ENCODE measurements at regions not wholly inside any gene's neighbourhood (a gene's known extent, or its start where the extent isn't known, plus 50 kb on each side); places are given as distances from the start of the nearest gene placed in this dataset.

DNA sequence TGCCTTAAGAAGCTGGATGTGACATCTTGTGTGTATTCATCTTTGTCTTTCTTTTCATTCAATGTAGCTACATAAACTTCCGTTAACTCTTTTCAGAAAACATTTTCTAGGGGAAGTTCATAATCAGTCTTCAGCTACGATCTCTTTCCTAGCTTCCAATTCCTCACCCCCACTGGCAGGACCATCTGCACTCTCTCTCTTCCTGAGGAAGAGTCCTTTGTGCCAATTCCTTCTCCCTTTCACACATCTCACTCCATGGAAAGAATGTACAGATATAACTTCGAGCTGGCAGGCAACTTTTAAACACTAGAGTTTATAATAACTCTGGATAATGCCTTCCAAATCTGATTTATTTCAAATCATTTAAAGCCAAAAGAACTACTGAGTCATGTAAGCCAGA is 495.7 kb downstream of the GALC start:
- H3K4me3 Mint-ChIP-seq = no peak overlapping the region
- POLR2A ChIA-PET = no interaction called here
- CTCF ChIA-PET = no interaction called here

DNA sequence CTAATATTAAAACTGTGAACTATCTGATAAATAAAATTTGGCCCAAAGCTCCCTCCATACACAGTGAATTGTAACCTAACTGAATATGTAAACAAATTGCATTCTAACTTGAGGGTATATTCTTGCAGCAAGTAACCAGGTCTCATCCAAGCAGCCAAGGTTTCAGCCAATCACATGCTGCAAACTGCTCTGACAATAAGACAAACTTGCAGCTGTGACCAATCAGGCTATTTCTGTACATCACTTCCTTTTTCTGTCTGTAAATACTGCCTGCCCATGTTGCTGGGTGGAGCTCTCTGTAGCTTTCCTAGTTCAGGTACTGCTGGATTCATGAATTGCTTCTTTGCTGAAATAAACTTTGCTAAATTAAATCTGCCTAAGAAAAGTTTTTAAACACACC is 499.0 kb downstream of the GALC start:
- Mint-ChIP-seq H3K4me1 (no peaks in the 10 kb centered on the region), H3K27ac (no peak overlapping the region), H3K27me3 (peaks cover 1% of the 10 kb centered on the region), H3K9me3 (ENCODE audit: low read depth) (peaks cover 3% of the 10 kb centered on the region), H3K4me3 (no peak overlapping the region), H3K36me3 (ENCODE audit: low read depth) (no peaks in the 10 kb centered on the region)
- DNase-seq = no peak
- ChIA-PET POLR2A (no interaction called here), CTCF (no interaction called here)
- intact Hi-C loops (cut with DNase I, micrococcal nuclease) = no loop called here
- ATAC-seq = no peak

More for the DNA sequence above, 495.7 kb downstream of the GALC start:
- intact Hi-C loops (cut with DNase I, micrococcal nuclease) = no loop called here
- peaks cover 1% of the 10 kb centered on the region for H3K27me3 Mint-ChIP-seq
- no peak overlapping the region for H3K27ac Mint-ChIP-seq
- DNase-seq (no peak), ATAC-seq (no peak)
- H3K9me3 Mint-ChIP-seq (ENCODE audit: low read depth) = peaks cover 2% of the 10 kb centered on the region
- no peaks in the 10 kb centered on the region for H3K4me1 Mint-ChIP-seq
- H3K36me3 Mint-ChIP-seq (ENCODE audit: low read depth) = no peaks in the 10 kb centered on the region

DNA sequence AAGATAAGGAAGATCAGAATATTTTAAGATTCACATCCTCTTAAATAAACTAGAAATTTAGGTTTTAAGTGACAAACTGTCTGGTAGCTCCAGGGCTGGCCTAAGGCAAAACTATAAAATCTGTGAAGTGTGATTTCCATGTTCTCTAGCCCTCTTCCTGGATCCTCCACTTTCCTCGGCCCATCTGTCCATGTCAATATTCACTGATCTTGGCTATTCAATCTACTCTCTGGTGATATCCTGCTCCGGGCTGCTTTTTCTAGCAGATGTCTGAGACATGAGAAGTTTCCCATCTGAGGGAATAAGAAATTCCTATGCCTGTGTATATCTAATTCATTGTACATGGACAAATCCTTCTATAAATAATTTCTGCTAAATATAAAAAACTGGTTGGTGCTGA is 500.4 kb downstream of the GALC start:
- intact Hi-C loops (cut with DNase I, micrococcal nuclease) = no loop called here
- no peak overlapping the region for H3K4me3 Mint-ChIP-seq
- H3K9me3 Mint-ChIP-seq (ENCODE audit: low read depth) = peaks cover 3% of the 10 kb centered on the region
- H3K27me3 Mint-ChIP-seq = peaks cover 1% of the 10 kb centered on the region
- no peak for ATAC-seq
- no peaks in the 10 kb centered on the region for H3K36me3 Mint-ChIP-seq (ENCODE audit: low read depth)
- ChIA-PET CTCF (no interaction called here), POLR2A (no interaction called here)
- no peak overlapping the region for H3K27ac Mint-ChIP-seq
- no peak for DNase-seq
- H3K4me1 Mint-ChIP-seq = no peaks in the 10 kb centered on the region

DNA sequence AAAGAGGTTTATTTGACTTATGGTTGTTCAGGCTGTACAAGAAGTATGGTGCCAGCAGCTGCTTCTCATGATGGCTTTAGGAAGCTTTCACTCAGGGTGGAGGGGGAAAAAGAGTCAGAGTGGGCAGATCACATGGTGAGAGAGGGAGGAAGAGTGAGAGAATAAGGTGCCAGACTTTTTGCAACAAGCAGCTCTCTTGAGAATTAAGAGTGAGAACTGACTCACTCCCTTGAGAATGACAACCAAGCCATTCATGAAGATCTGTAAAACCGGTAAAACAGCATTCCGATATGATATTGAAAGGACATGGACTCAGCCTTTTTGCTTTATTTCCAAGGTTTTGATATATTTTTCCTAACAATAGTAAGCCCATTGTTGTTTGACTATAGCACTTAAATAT is 501.2 kb downstream of the GALC start:
- ChIA-PET CTCF (no interaction called here), POLR2A (no interaction called here)
- intact Hi-C loops (cut with DNase I, micrococcal nuclease) = no loop called here
- Mint-ChIP-seq H3K27ac (no peak overlapping the region), H3K9me3 (ENCODE audit: low read depth) (peaks cover 3% of the 10 kb centered on the region), H3K27me3 (peaks cover 1% of the 10 kb centered on the region), H3K4me3 (no peak overlapping the region), H3K4me1 (no peaks in the 10 kb centered on the region), H3K36me3 (ENCODE audit: low read depth) (no peaks in the 10 kb centered on the region)
- DNase-seq (no peak), ATAC-seq (no peak)

DNA sequence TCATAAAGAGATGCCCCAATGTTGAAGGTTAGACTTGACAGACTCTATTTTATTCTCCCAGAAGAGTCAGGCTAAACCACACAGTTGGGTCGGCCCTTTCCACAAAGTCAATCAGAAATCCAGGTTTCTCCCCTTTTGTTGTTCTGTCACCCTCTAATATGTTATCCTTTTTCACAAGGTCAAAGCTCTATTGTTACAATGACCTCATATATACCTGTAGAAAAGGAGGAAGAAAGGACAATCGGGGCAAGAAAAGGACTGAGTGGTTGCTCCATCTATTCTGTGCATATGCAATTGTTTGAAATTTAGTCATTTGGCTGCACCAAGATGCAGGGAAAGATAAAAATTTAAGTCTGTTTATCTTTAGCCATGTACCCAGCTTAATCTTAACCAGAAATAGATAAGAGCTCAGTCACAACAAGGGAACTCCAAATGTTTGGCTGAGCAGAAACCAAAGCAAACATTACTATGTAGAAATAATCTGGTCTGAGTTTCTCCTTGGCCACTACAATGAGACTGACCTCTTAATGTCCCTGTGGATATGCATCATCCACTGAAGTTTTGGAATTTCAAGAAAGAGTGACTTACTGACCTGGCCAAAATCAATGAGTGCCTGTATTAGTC is 503.7 kb downstream of the GALC start:
- Mint-ChIP-seq H3K27ac (no peak overlapping the region), H3K36me3 (ENCODE audit: low read depth) (no peaks in the 10 kb centered on the region), H3K4me1 (no peaks in the 10 kb centered on the region), H3K4me3 (no peak overlapping the region), H3K27me3 (no peaks in the 10 kb centered on the region), H3K9me3 (ENCODE audit: low read depth) (peaks cover 3% of the 10 kb centered on the region)
- intact Hi-C loops (cut with DNase I, micrococcal nuclease) = no loop called here
- DNase-seq (no peak), ATAC-seq (no peak)
- POLR2A ChIA-PET = no interaction called here
- CTCF ChIA-PET = no interaction called here

DNA sequence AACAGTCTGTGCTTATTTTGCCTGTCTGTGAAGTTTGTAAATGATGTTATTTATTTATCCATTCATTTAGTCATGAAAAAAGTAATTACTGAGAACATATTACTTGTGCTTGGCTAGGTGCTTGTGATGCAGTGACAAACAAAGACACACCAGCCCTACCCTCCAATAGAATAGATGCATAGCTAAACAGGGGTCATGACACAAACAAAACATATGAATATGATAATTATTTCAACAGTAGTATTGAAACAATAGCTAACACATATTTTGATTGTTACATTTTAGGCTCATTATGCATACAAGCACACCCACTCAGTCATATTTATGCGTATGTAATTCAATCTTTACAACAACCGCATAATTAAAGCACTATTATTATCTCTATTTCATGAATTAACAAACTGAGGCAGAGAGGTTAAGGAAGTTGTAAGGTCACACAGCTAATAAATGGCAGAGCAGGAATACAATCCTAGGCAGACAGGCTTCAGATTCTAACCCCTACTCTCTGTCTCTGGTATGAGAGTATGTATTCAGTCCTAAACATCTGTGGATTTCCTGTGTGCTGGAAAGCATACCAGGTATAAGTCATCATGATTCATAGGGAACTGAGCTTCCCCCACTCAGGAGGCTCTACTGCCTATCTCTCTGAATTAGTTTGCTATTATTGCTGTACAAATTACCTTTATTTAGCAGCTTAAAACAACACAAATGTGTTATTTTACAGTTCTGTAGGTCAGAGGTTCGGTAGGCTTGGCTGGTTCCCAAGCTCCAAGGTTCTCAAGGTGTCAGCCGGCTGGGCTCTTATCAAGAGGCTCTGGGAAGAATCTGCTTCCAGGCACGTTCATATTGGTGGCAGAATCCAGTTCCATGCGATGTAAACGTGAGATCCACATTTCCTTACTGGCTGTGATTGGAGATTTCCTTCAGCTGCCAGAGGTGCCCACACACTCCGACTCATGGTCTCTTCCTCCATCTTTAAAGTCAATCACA is 509.4 kb downstream of the GALC start:
- ChIA-PET CTCF (no interaction called here), POLR2A (no interaction called here)
- Mint-ChIP-seq H3K4me1 (no peaks in the 10 kb centered on the region), H3K9me3 (ENCODE audit: low read depth) (peaks cover 2% of the 10 kb centered on the region), H3K4me3 (no peak overlapping the region), H3K27ac (no peak overlapping the region), H3K27me3 (no peaks in the 10 kb centered on the region), H3K36me3 (ENCODE audit: low read depth) (no peaks in the 10 kb centered on the region)
- ATAC-seq = no peak
- no peak for DNase-seq
- intact Hi-C loops (cut with DNase I, micrococcal nuclease) = no loop called here

DNA sequence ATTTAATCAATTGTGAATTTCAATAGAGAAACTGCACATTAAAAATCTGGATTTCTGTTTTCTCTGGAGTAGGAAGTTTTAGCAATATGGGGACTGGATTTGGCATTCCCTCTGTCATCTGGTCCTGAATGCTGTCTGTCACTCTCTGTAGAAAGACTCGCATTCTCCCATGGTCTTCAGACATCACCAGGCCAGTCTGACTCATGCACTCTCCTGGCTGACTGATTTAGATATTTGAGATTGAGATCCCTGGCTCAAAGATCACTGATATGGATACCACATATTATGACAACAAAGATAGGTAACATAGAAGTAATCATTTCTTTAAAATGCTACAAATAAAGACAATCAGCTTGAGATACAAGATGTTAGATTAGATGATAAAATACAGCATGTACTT is 524.5 kb downstream of the GALC start:
- Mint-ChIP-seq H3K27me3 (no peaks in the 10 kb centered on the region), H3K36me3 (ENCODE audit: low read depth) (no peaks in the 10 kb centered on the region), H3K27ac (no peak overlapping the region), H3K4me1 (no peaks in the 10 kb centered on the region), H3K4me3 (no peak overlapping the region), H3K9me3 (ENCODE audit: low read depth) (peaks cover 3% of the 10 kb centered on the region)
- ChIA-PET POLR2A (no interaction called here), CTCF (no interaction called here)
- DNase-seq (no peak), ATAC-seq (no peak)
- intact Hi-C loops (cut with DNase I, micrococcal nuclease) = no loop called here

DNA sequence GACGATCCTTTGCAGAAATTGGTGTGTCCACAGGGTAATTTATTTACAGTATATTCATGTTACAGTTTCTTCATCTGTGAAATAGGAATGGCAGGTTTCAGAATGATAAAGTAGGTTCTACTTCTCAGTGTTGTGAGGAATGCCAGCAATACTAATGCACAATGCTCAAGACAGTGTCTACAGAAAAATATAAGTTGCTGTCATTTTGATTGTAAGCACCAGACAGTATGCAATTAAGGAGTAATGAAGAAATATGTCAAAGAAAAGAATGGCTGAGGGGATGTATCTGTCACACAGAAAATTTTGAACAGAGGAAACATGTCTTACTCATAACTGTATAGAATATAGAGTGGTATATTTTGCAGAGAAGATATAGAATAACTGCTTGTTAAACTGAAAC is 525.4 kb downstream of the GALC start:
- intact Hi-C loops (cut with DNase I, micrococcal nuclease) = no loop called here
- ChIA-PET POLR2A (no interaction called here), CTCF (no interaction called here)
- DNase-seq = no peak
- Mint-ChIP-seq H3K4me3 (no peak overlapping the region), H3K4me1 (no peaks in the 10 kb centered on the region), H3K27me3 (no peaks in the 10 kb centered on the region), H3K9me3 (ENCODE audit: low read depth) (peaks cover 3% of the 10 kb centered on the region), H3K27ac (no peak overlapping the region), H3K36me3 (ENCODE audit: low read depth) (no peaks in the 10 kb centered on the region)
- ATAC-seq = no peak

DNA sequence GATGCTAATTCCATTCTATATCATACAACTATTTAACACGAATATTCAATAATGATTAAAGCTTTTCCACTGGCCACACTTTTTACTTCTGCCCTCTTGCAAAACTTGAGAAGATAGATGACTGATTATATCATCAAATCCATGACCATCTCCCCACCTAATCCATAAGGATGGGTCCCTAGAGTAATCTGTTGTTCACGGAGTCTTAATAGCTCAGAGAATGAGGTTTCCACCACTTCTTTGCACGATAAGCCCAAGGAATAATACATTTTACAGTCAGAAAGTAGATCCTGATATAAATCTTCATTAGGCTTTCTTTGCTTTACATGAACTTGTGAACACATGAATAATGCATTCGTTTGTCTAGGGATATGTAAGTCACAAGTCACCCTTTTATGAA is 527.2 kb downstream of the GALC start:
- intact Hi-C loops (cut with DNase I, micrococcal nuclease) = no loop called here
- ChIA-PET POLR2A (no interaction called here), CTCF (no interaction called here)
- Mint-ChIP-seq H3K27ac (no peak overlapping the region), H3K36me3 (ENCODE audit: low read depth) (no peaks in the 10 kb centered on the region), H3K4me3 (no peak overlapping the region), H3K9me3 (ENCODE audit: low read depth) (no peaks in the 10 kb centered on the region), H3K4me1 (no peaks in the 10 kb centered on the region), H3K27me3 (no peaks in the 10 kb centered on the region)
- no peak for ATAC-seq
- DNase-seq = no peak

DNA sequence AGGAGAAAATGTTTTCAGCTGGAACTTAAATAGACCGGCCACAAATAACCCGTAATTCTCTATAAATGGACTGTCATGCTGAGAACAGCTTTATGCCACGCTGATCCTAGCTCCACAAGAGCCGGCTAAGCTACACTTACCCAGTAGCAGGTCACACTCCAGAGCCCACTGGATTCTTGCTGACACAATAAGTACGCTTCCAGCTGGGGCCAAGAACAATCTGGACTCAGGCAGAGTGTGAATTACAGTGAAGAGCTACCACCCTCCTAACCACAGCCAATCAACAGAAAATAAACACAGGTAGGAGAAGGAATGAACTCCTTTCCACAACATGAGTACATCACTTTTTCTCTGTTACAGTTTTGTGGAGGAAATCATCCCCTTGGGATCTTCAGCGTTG is 531.3 kb downstream of the GALC start:
- Mint-ChIP-seq H3K4me1 (no peaks in the 10 kb centered on the region), H3K27ac (no peak overlapping the region), H3K9me3 (ENCODE audit: low read depth) (no peaks in the 10 kb centered on the region), H3K36me3 (ENCODE audit: low read depth) (no peaks in the 10 kb centered on the region), H3K4me3 (no peak overlapping the region), H3K27me3 (no peaks in the 10 kb centered on the region)
- DNase-seq = no peak
- ChIA-PET POLR2A (no interaction called here), CTCF (interaction anchor here (0.6 kb wide), 1 partner anchor 166 kb away, joined by 3 read pairs; no protein-coding TSS in a partner anchor)
- ATAC-seq = no peak
- intact Hi-C loops (cut with DNase I, micrococcal nuclease) = no loop called here

DNA sequence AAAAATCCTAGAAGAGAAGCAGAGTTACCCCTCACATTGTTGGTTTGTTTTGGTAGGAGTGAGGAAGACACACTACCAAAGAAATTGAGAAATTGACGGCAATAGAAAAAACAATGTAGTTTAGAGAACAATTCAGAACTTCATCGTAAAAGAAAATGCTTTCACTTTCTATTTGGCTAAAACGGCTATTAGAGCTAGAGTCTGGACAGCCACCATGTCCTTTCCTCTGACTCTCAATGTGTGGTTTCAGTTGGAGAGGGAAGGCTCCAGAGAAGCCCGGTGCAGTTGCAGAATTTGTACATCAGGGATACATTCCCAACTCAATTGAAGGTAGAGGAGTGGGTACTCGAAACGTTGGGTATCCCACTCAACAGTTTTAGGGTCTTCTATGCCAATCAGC is 535.3 kb downstream of the GALC start:
- Mint-ChIP-seq H3K4me3 (no peak overlapping the region), H3K36me3 (ENCODE audit: low read depth) (no peaks in the 10 kb centered on the region), H3K27me3 (no peaks in the 10 kb centered on the region), H3K27ac (no peak overlapping the region), H3K4me1 (no peaks in the 10 kb centered on the region), H3K9me3 (ENCODE audit: low read depth) (peaks cover 4% of the 10 kb centered on the region)
- CTCF ChIA-PET = no interaction called here
- intact Hi-C loops (cut with DNase I, micrococcal nuclease) = no loop called here
- DNase-seq (no peak), ATAC-seq (no peak)
- POLR2A ChIA-PET = no interaction called here

DNA sequence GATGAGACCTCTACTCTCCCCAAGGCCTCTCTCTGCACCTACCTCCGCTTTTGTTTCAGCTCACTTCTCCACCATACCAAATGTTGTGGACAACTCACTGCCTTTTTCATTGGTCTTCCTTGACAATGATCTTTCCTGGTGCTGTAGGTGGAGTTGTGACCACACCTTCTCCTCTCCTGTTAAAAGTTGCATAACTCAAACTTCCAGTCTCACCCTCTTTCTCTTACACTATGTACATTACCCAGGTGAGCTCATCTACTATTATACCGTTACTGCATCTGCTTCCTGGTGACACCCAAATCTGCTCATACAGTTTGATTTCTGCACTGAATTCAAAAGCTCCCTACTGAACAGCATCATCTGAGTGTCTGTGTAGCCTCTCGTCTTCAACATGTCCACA is 542.8 kb downstream of the GALC start:
- DNase-seq = no peak
- no peak for ATAC-seq
- Mint-ChIP-seq H3K9me3 (ENCODE audit: low read depth) (peaks cover 3% of the 10 kb centered on the region), H3K36me3 (ENCODE audit: low read depth) (no peaks in the 10 kb centered on the region), H3K4me3 (no peak overlapping the region), H3K27me3 (no peaks in the 10 kb centered on the region), H3K27ac (no peak overlapping the region), H3K4me1 (no peaks in the 10 kb centered on the region)
- ChIA-PET CTCF (no interaction called here), POLR2A (no interaction called here)
- intact Hi-C loops (cut with DNase I, micrococcal nuclease) = no loop called here
